Neural progenitor cell (in vitro differentiated cells): ENCODE measurements at regions not wholly inside any gene's neighbourhood (a gene's known extent, or its start where the extent isn't known, plus 50 kb on each side); places are given as distances from the start of the nearest gene placed in this dataset.

ENCODE experiments used
- DNase-seq: peaks from one replicate; pipeline ENCODE4 v3.0.0-alpha.2; 2016; ENCODE audit warnings: low spot score
- H2AFZ ChIP-seq: fragments of 200-600 bp; sonication (generic); replicated peaks from 2 replicates; pipeline ENCODE4 v1.6.1; 2016; ENCODE audit warnings: antibody characterized with exemption
- H3F3A ChIP-seq: fragments of 200-600 bp; sonication (generic); 2 replicates; pipeline ENCODE4 v1.6.1; 2016; ENCODE audit warnings: antibody characterized with exemption, low read depth
- H3K27ac ChIP-seq: fragments of 200-600 bp; sonication (generic); 2 replicates; pipeline ENCODE4 v1.5.1; 2016; ENCODE audit warnings: mild to moderate bottlenecking
- H3K27me3 ChIP-seq: fragments of 200-600 bp; sonication (generic); 2 replicates; pipeline ENCODE4 v1.6.1; 2016; ENCODE audit warnings: mild to moderate bottlenecking, moderate library complexity
- H3K36me3 ChIP-seq: fragments of 200-600 bp; sonication (generic); 2 replicates; pipeline ENCODE4 v1.5.1; 2016
- H3K4me1 ChIP-seq: fragments of 200-600 bp; sonication (generic); 2 replicates; pipeline ENCODE4 v1.6.1; 2016; ENCODE audit warnings: mixed run types
- H3K4me2 ChIP-seq: fragments of 200-600 bp; sonication (generic); 2 replicates; pipeline ENCODE4 v1.6.1; 2016
- H3K4me3 ChIP-seq: fragments of 200-600 bp; sonication (generic); 2 replicates; pipeline ENCODE4 v1.5.1; 2016
- H3K79me2 ChIP-seq: fragments of 200-600 bp; sonication (generic); 2 replicates; pipeline ENCODE4 v1.6.1; 2016; ENCODE audit warnings: low read depth
- H3K9ac ChIP-seq: fragments of 200-600 bp; sonication (generic); 2 replicates; pipeline ENCODE4 v1.6.1; 2016
- H3K9me3 ChIP-seq: fragments of 200-600 bp; sonication (generic); 2 replicates; pipeline ENCODE4 v1.5.1; 2016; ENCODE audit warnings: low read depth
- H4K20me1 ChIP-seq: fragments of 200-600 bp; sonication (generic); 2 replicates; pipeline ENCODE4 v1.6.1; 2016; ENCODE audit warnings: low read depth
- H3K27ac Mint-ChIP-seq: 3 replicates; pipeline ENCODE4 v1.8.0; 2021; ENCODE audit warnings: mixed read lengths
- H3K27me3 Mint-ChIP-seq: 2 replicates; pipeline ENCODE4 v1.8.0; 2022; ENCODE audit warnings: low read depth, mild to moderate bottlenecking, inconsistent platforms, moderate library complexity, mixed read lengths; ENCODE audit not compliant: insufficient read depth
- H3K36me3 Mint-ChIP-seq: 3 replicates; pipeline ENCODE4 v1.8.0; 2021; ENCODE audit warnings: mixed read lengths
- H3K4me1 Mint-ChIP-seq: 3 replicates; pipeline ENCODE4 v1.8.0; 2021; ENCODE audit warnings: mixed read lengths
- H3K4me3 Mint-ChIP-seq: 3 replicates; pipeline ENCODE4 v1.8.0; 2021; ENCODE audit warnings: mild to moderate bottlenecking, moderate library complexity, mixed read lengths
- H3K9me3 Mint-ChIP-seq: 3 replicates; pipeline ENCODE4 v1.8.0; 2020; ENCODE audit warnings: mixed read lengths
- CTCF ChIP-seq: fragments of 200-600 bp; sonication (generic); IDR thresholded peaks from 2 replicates; pipeline ENCODE4 v1.5.1; 2017; ENCODE audit warnings: antibody characterized with exemption, mild to moderate bottlenecking
- EZH2 ChIP-seq: fragments of 200-600 bp; sonication (generic); IDR thresholded peaks from 2 replicates; pipeline ENCODE4 v1.6.1; 2017; ENCODE audit warnings: antibody characterized with exemption, mild to moderate bottlenecking, moderate library complexity
- EZH2phosphoT487 ChIP-seq: fragments of 200-600 bp; sonication (generic); IDR thresholded peaks from 2 replicates; pipeline ENCODE4 v1.6.1; 2017; ENCODE audit warnings: antibody characterized with exemption

GRCh38 chr3:150300388-150300787, 107.7 kb upstream of the TSC22D2 start:
- Histone ChIP-seq H3K27ac (no peak overlapping the region), H3K9me3 (no peaks in the 10 kb centered on the region), H3K9ac (no peak overlapping the region), H3F3A (no peaks in the 10 kb centered on the region), H3K79me2 (no peaks in the 10 kb centered on the region), H4K20me1 (no peaks in the 10 kb centered on the region), H2AFZ (no peak overlapping the region), H3K4me3 (no peak overlapping the region), H3K36me3 (no peaks in the 10 kb centered on the region), H3K27me3 (no peaks in the 10 kb centered on the region), H3K4me2 (no peak overlapping the region), H3K4me1 (no peaks in the 10 kb centered on the region)
- DNase-seq: no peak
- H3K36me3 Mint-ChIP-seq: no peaks in the 10 kb centered on the region
- H3K27me3 Mint-ChIP-seq: no peaks in the 10 kb centered on the region
- H3K9me3 Mint-ChIP-seq: no peaks in the 10 kb centered on the region
- no peak overlapping the region for H3K4me3 Mint-ChIP-seq
- H3K4me1 Mint-ChIP-seq: no peaks in the 10 kb centered on the region
- no peak overlapping the region for H3K27ac Mint-ChIP-seq
- TF ChIP-seq EZH2 (no peak), EZH2phosphoT487 (no peak), CTCF (no peak)

- Histone ChIP-seq H3K4me1 (no peaks in the 10 kb centered on the region), H4K20me1 (no peaks in the 10 kb centered on the region), H3F3A (no peaks in the 10 kb centered on the region), H3K4me3 (no peak overlapping the region), H3K27me3 (no peaks in the 10 kb centered on the region), H3K9ac (no peak overlapping the region), H3K79me2 (no peaks in the 10 kb centered on the region), H3K27ac (no peak overlapping the region), H3K4me2 (no peak overlapping the region), H3K36me3 (no peaks in the 10 kb centered on the region), H3K9me3 (no peaks in the 10 kb centered on the region), H2AFZ (no peak overlapping the region)
- Mint-ChIP-seq H3K4me3 (no peak overlapping the region), H3K36me3 (no peaks in the 10 kb centered on the region), H3K27ac (no peak overlapping the region), H3K4me1 (no peaks in the 10 kb centered on the region), H3K27me3 (no peaks in the 10 kb centered on the region), H3K9me3 (no peaks in the 10 kb centered on the region)
- no peak for TF ChIP-seq EZH2
- TF ChIP-seq EZH2phosphoT487: no peak
- TF ChIP-seq CTCF: no peak
- DNase-seq: no peak
Observed at GRCh38 chr3:150299201-150299600, 108.9 kb upstream of the TSC22D2 start.

DNA sequence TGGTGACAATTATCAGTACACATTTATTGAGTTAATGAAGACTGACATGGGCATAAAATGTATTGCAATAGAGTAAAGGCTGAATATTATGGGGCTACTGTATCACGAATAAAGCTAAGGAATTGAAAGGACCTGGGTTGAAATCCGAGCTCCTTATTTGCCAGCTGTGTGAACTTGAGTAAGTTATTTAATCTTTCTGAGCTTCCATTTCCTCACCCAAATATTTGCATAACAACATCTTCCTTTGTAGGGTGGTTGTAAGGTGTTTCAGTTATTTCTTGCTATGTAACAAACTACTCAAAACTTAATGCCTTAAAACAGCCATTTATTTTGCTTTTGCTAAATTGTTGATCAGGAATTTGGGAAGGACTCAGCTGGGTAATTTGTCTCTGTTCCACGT, 111.1 kb upstream of the TSC22D2 start:
- Histone ChIP-seq H4K20me1 (no peaks in the 10 kb centered on the region), H3K36me3 (no peaks in the 10 kb centered on the region), H3K9ac (no peak overlapping the region), H3K4me1 (no peaks in the 10 kb centered on the region), H3K27me3 (no peaks in the 10 kb centered on the region), H3K4me2 (no peak overlapping the region), H3K79me2 (no peaks in the 10 kb centered on the region), H2AFZ (no peak overlapping the region), H3K27ac (no peak overlapping the region), H3F3A (no peaks in the 10 kb centered on the region), H3K4me3 (no peak overlapping the region), H3K9me3 (no peaks in the 10 kb centered on the region)
- Mint-ChIP-seq H3K4me3 (no peak overlapping the region), H3K4me1 (no peaks in the 10 kb centered on the region), H3K27me3 (no peaks in the 10 kb centered on the region), H3K27ac (no peak overlapping the region), H3K9me3 (no peaks in the 10 kb centered on the region), H3K36me3 (no peaks in the 10 kb centered on the region)
- no peak for TF ChIP-seq EZH2
- no peak for TF ChIP-seq CTCF
- no peak for TF ChIP-seq EZH2phosphoT487
- DNase-seq: no peak
